H9 (cell line): ENCODE measurements at regions not wholly inside any gene's neighbourhood (a gene's known extent, or its start where the extent isn't known, plus 50 kb on each side); places are given as distances from the start of the nearest gene placed in this dataset.
A peak's percentile ranks its signal among the peaks of the same experiment; 100 is the strongest.

Experiments
- DNase-seq: peaks from one replicate; pipeline ENCODE4 v3.0.0-alpha.2; 2017
- H2AFZ ChIP-seq: one replicate; pipeline ENCODE4 v1.6.1; 2013; ENCODE audit warnings: mild to moderate bottlenecking, low read length, control low read depth, moderate library complexity
- H2AK5ac ChIP-seq: 2 replicates; pipeline ENCODE4 v1.6.1; 2013; ENCODE audit warnings: low read length, control low read depth, mixed read lengths; ENCODE audit not compliant: insufficient read length
- H2BK120ac ChIP-seq: one replicate; pipeline ENCODE4 v1.6.1; 2013; ENCODE audit warnings: low read depth, mild to moderate bottlenecking, low read length, control low read depth, inconsistent platforms; ENCODE audit not compliant: poor library complexity, severe bottlenecking
- H2BK12ac ChIP-seq: 2 replicates; pipeline ENCODE4 v1.6.1; 2013; ENCODE audit warnings: low read length, control low read depth, mixed read lengths, low read depth; ENCODE audit not compliant: insufficient read length
- H2BK15ac ChIP-seq: 2 replicates; pipeline ENCODE4 v1.6.1; 2013; ENCODE audit warnings: low read depth, low read length, control low read depth
- H2BK20ac ChIP-seq: one replicate; pipeline ENCODE4 v1.6.1; 2013; ENCODE audit warnings: low read depth, mild to moderate bottlenecking, low read length, control low read depth, inconsistent platforms; ENCODE audit not compliant: poor library complexity, severe bottlenecking
- H2BK5ac ChIP-seq: 2 replicates; pipeline ENCODE4 v1.6.1; 2013; ENCODE audit warnings: low read length, control low read depth, mixed read lengths; ENCODE audit not compliant: insufficient read length
- H3K14ac ChIP-seq: 2 replicates; pipeline ENCODE4 v1.6.1; 2013; ENCODE audit warnings: low read length, control low read depth; ENCODE audit not compliant: insufficient read depth
- H3K18ac ChIP-seq: 2 replicates; pipeline ENCODE4 v1.6.1; 2013; ENCODE audit warnings: low read depth, mild to moderate bottlenecking, mixed read lengths, low read length, control low read depth; ENCODE audit not compliant: insufficient read length
- H3K23ac ChIP-seq: 2 replicates; pipeline ENCODE4 v1.6.1; 2013; ENCODE audit warnings: low read length, control low read depth, mixed read lengths, low read depth; ENCODE audit not compliant: insufficient read length
- H3K23me2 ChIP-seq: 2 replicates; pipeline ENCODE4 v1.6.1; 2013; ENCODE audit warnings: low read depth, mild to moderate bottlenecking, mixed read lengths, low read length, control low read depth; ENCODE audit not compliant: insufficient read length, poor library complexity, severe bottlenecking
- H3K27ac ChIP-seq: 2 replicates; pipeline ENCODE4 v1.5.1; 2013; ENCODE audit warnings: low read length, control low read depth, mixed read lengths, low read depth; ENCODE audit not compliant: insufficient read length
- H3K27me3 ChIP-seq: 2 replicates; pipeline ENCODE4 v1.6.1; 2013; ENCODE audit warnings: low read length, control low read depth, inconsistent platforms; ENCODE audit not compliant: insufficient read depth
- H3K4ac ChIP-seq: 2 replicates; pipeline ENCODE4 v1.6.1; 2013; ENCODE audit warnings: low read depth, mild to moderate bottlenecking, control low read depth, inconsistent platforms, low read length, moderate library complexity
- H3K4me1 ChIP-seq: 2 replicates; pipeline ENCODE4 v1.6.1; 2013; ENCODE audit warnings: low read length, control low read depth, inconsistent platforms; ENCODE audit not compliant: insufficient read depth
- H3K4me2 ChIP-seq: 2 replicates; pipeline ENCODE4 v1.6.1; 2013; ENCODE audit warnings: low read length, control low read depth, mixed read lengths; ENCODE audit not compliant: insufficient read length, insufficient read depth
- H3K56ac ChIP-seq: 2 replicates; pipeline ENCODE4 v1.6.1; 2013; ENCODE audit warnings: low read depth, mild to moderate bottlenecking, mixed read lengths, low read length, control low read depth; ENCODE audit not compliant: insufficient read length
- H3K79me1 ChIP-seq: 2 replicates; pipeline ENCODE4 v1.6.1; 2013; ENCODE audit warnings: low read depth, mild to moderate bottlenecking, moderate library complexity, low read length, control low read depth, inconsistent platforms; ENCODE audit not compliant: insufficient read depth, poor library complexity, severe bottlenecking
- H3K79me2 ChIP-seq: 2 replicates; pipeline ENCODE4 v1.6.1; 2013; ENCODE audit warnings: low read length, control low read depth, inconsistent platforms; ENCODE audit not compliant: insufficient read depth
- H3K9ac ChIP-seq: 2 replicates; pipeline ENCODE4 v1.6.1; 2013; ENCODE audit warnings: low read length, control low read depth, mixed read lengths; ENCODE audit not compliant: insufficient read length; ENCODE audit errors: extremely low read depth
- H3K9me3 ChIP-seq: one replicate; pipeline ENCODE4 v1.6.1; 2013; ENCODE audit warnings: low read depth, low read length, inconsistent platforms; ENCODE audit not compliant: control insufficient read depth
- H3T11ph ChIP-seq: one replicate; pipeline ENCODE4 v1.6.1; 2013; ENCODE audit warnings: mild to moderate bottlenecking, low read length, control low read depth, inconsistent platforms
- H4K20me1 ChIP-seq: one replicate; pipeline ENCODE4 v1.6.1; 2013; ENCODE audit not compliant: control insufficient read depth, insufficient read length, insufficient read depth
- H4K5ac ChIP-seq: 2 replicates; pipeline ENCODE4 v1.6.1; 2013; ENCODE audit warnings: low read depth, mild to moderate bottlenecking, mixed read lengths, low read length, control low read depth; ENCODE audit not compliant: insufficient read length
- H4K8ac ChIP-seq: replicated peaks from 2 replicates; pipeline ENCODE4 v1.6.1; 2013; ENCODE audit warnings: low read length, control low read depth, mixed read lengths, low read depth; ENCODE audit not compliant: insufficient read length
- H4K91ac ChIP-seq: 2 replicates; pipeline ENCODE4 v1.6.1; 2013; ENCODE audit warnings: low read depth, mild to moderate bottlenecking, moderate library complexity, mixed read lengths, low read length, control low read depth; ENCODE audit not compliant: insufficient read length
- H3K27ac Mint-ChIP-seq, 3 experiments: 2 replicates in 2 of 3; 3 replicates in 1 of 3; pipeline ENCODE4 v1.8.0; 2020 to 2021; ENCODE audit warnings: mixed read lengths in 3 of 3, mild to moderate bottlenecking in 1 of 3, moderate library complexity in 1 of 3
- H3K27me3 Mint-ChIP-seq: 2 replicates; pipeline ENCODE4 v1.8.0; 2021; ENCODE audit warnings: low read depth, mild to moderate bottlenecking, moderate library complexity, mixed read lengths
- H3K36me3 Mint-ChIP-seq, 3 experiments: 2 replicates in 2 of 3; 3 replicates in 1 of 3; pipeline ENCODE4 v1.8.0; 2020 to 2021; ENCODE audit warnings: low read depth in 3 of 3, mixed read lengths in 3 of 3; ENCODE audit not compliant: insufficient read depth in 1 of 3
- H3K4me1 Mint-ChIP-seq, 2 experiments: 2 replicates each; pipeline ENCODE4 v1.8.0; 2020; ENCODE audit warnings: mixed read lengths in 2 of 2
- H3K4me3 Mint-ChIP-seq, 2 experiments: 2 replicates in 1 of 2; 3 replicates in 1 of 2; pipeline ENCODE4 v1.8.0; 2020 to 2021; ENCODE audit warnings: mild to moderate bottlenecking in 2 of 2, mixed read lengths in 2 of 2, moderate library complexity in 1 of 2
- H3K9me3 Mint-ChIP-seq, 2 experiments: 2 replicates in 1 of 2; 3 replicates in 1 of 2; pipeline ENCODE4 v1.8.0; 2020; ENCODE audit warnings: mild to moderate bottlenecking in 2 of 2, mixed read lengths in 2 of 2, moderate library complexity in 1 of 2
- CTCF ChIP-seq: fragments of 200-600 bp; sonication (generic); conservative IDR thresholded peaks from 3 replicates; pipeline ENCODE4 v1.8.0; 2021; ENCODE audit warnings: antibody characterized with exemption, mild to moderate bottlenecking
- WGBS: extraction: QIAGEN DNeasy Blood & Tissue Kit; methylation state at CpG from one replicate; pipeline ENCODE4 v1.1.7; 2013; ENCODE audit warnings: missing lambda C conversion rate, low lambda C conversion rate, mixed read lengths; ENCODE audit not compliant: insufficient read length; ENCODE audit errors: extremely low coverage; 5-methylcytosine and 5-hydroxymethylcytosine counted together

GRCh38 chr5:8247049-8247899 is 378.3 kb downstream of the MTRR start:
- no peak overlapping the region for H2AK5ac ChIP-seq
- H3K79me2 ChIP-seq, result no peaks in the 10 kb centered on the region
- Mint-ChIP-seq H3K4me1 (peaks cover 0 to 5% of the 10 kb centered on the region in 2 experiments; a peak in 1 of 4 replicates), H3K27ac (no peak overlapping the region), H3K9me3 (no peaks in the 10 kb centered on the region), H3K27me3 (peaks cover 6% of the 10 kb centered on the region), H3K4me3 (no peak overlapping the region), H3K36me3 (no peaks in the 10 kb centered on the region)
- no peak overlapping the region for H3K56ac ChIP-seq
- H3K4ac ChIP-seq, result no peak overlapping the region
- no peaks in the 10 kb centered on the region for H3K23me2 ChIP-seq
- H3K9ac ChIP-seq, result no peak overlapping the region
- no peak overlapping the region for H4K5ac ChIP-seq
- no peak overlapping the region for H2BK12ac ChIP-seq
- H3T11ph ChIP-seq, result no peak overlapping the region
- H3K14ac ChIP-seq, result no peak overlapping the region
- no peak overlapping the region for H3K18ac ChIP-seq
- no peak overlapping the region for H4K8ac ChIP-seq
- H3K79me1 ChIP-seq, result no peaks in the 10 kb centered on the region
- no peak overlapping the region for H2BK15ac ChIP-seq
- no peak overlapping the region for H4K91ac ChIP-seq
- H3K4me1 ChIP-seq, result no peaks in the 10 kb centered on the region
- H3K4me2 ChIP-seq, result no peak overlapping the region
- peak; percentile 21; the same call in 1 of the 3 replicates for TF ChIP-seq CTCF
- H3K9me3 ChIP-seq, result no peaks in the 10 kb centered on the region
- no peak overlapping the region for H2AFZ ChIP-seq
- H3K27ac ChIP-seq, result no peak overlapping the region
- no peak for DNase-seq
- H2BK20ac ChIP-seq, result no peak overlapping the region
- no peak overlapping the region for H3K23ac ChIP-seq
- no CpG with 5 or more reads among the region's 8 CpGs for WGBS
- H2BK5ac ChIP-seq, result no peak overlapping the region
- H4K20me1 ChIP-seq, result no peaks in the 10 kb centered on the region
- H2BK120ac ChIP-seq, result no peak overlapping the region
- H3K27me3 ChIP-seq, result no peaks in the 10 kb centered on the region
